GM21367 (cell line): ENCODE measurements at regions not wholly inside any gene's neighbourhood (a gene's known extent, or its start where the extent isn't known, plus 50 kb on each side); places are given as distances from the start of the nearest gene placed in this dataset.

Experiments
- ATAC-seq: cut with Tn5 transposase; IDR thresholded peaks from one replicate; pipeline ENCODE4 v1.9.1; 2021; ENCODE audit not compliant: unreplicated experiment

DNA sequence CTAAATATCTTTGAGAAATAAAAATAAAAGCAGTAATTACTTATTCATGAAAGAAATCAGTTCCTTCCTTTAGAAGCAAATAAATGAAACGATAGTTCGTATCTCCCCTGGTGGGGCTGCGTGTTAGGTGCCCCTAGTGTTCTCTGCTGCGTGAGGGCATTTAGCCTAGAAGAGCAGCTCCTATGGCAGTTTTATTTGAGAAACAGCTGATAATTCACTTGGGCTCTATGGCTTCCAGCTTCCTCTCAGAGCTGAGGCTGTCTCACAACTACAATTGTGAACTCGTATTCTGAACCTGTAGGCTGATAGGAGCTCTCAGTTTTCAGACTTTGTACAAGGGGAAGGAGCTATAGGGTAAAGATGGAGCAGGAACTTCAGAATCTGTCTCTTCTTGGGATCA, 540.0 kb upstream of the MAP3K7 start:
- ATAC-seq = no peak

- no peak for ATAC-seq
Observed at GRCh38 chr6:91117550-91117949, 530.7 kb upstream of the MAP3K7 start.

- ATAC-seq = no peak
Observed at GRCh38 chr6:91114123-91114708, 527.3 kb upstream of the MAP3K7 start.

- ATAC-seq = no peak
Observed at GRCh38 chr6:91106083-91106482, 519.2 kb upstream of the MAP3K7 start.

GRCh38 chr6:91105532-91105931, 518.7 kb upstream of the MAP3K7 start:
- no peak for ATAC-seq

DNA sequence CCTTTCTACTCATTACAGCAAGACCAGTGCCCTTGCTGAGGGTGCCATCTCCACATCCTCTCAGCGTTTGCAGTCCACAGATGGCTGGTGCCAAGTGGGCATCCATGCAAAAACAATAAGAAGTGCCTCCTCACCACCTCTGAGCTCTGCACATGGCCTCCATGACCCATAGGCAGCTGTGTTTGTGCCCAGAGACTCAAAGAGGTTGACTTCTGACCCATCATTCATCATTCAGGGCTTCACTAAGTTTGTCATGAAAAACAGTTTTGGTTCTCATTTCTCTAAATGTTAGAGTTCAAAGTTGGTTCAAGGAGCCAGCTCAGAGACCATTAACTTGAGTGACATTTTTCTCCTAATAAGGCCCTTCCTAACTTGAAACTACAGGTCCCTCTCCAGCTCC, 512.6 kb upstream of the MAP3K7 start:
- no peak for ATAC-seq

- ATAC-seq = no peak
Observed at GRCh38 chr6:91098006-91098405, 511.1 kb upstream of the MAP3K7 start.

GRCh38 chr6:91097364-91097763, 510.5 kb upstream of the MAP3K7 start:
- ATAC-seq = no peak

GRCh38 chr6:91094806-91095475, 508.1 kb upstream of the MAP3K7 start:
- no peak for ATAC-seq

- no peak for ATAC-seq
Observed at GRCh38 chr6:91094341-91094740, 507.5 kb upstream of the MAP3K7 start.

- no peak for ATAC-seq
Observed at GRCh38 chr6:91088976-91089375, 502.1 kb upstream of the MAP3K7 start.

GRCh38 chr6:91088515-91088914, 501.6 kb upstream of the MAP3K7 start:
- no peak for ATAC-seq

- no peak for ATAC-seq
Observed at GRCh38 chr6:91087908-91088307, 501.0 kb upstream of the MAP3K7 start.

DNA sequence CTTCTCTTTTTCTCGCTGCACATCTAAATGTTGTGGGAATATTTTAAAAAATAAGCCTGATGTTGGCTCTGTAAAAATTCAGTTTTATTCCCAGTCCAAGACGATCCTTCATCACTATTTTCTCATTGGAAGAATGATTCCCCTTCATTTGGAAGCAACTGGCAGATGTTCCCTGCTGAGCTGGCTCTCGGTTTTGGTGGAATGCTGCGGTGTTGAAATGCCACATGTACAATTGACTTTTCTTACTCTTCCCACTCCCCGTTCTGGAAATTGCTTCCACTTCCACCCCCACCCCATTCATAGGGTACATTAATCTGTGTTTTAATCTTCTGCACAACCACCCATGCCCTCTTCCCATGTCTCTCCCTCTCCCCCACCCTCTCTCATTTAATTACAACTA, 496.3 kb upstream of the MAP3K7 start:
- ATAC-seq = no peak

GRCh38 chr6:91082311-91082832, 495.5 kb upstream of the MAP3K7 start:
- no peak for ATAC-seq

- peak; percentile 68 for ATAC-seq
Observed at GRCh38 chr6:91081452-91082067, 494.7 kb upstream of the MAP3K7 start.

DNA sequence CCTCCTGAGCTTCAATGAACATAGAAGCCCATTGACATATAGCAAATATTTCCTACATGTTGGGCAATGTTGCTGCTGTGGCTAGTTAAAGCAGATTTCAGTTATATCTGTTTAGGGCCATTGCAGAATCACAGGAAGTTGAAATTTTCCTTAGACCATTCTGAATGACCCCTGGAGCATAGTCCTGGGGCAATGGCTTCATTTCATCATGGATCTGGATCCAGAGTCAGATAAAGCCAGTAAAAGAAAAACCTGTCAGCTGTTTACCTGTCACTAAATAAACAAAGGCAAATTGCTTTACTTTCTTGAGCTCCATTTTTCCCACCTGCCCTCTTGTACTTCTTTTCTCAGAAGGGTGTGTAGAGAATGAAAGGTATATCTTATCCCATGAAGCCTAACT, 494.0 kb upstream of the MAP3K7 start:
- ATAC-seq = no peak

DNA sequence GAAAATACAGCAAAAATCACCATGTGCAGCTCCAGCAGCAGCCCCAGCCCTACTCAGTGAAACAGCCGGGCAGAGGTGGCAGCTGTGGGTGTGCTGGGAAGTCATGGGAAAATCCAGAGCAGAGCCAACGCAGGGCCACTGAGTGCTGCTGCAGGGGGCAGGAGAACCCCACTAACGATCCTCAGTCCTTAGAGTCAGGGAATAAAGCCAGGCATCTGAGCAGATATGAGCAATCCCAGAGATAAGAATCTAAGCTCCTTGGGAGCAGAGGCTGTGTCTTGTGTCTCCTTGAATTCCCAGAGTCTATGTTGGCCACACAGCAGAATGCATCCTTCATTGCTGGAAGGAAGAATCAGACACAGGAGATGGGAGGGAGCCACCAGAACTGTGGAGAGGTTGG, 493.1 kb upstream of the MAP3K7 start:
- no peak for ATAC-seq

DNA sequence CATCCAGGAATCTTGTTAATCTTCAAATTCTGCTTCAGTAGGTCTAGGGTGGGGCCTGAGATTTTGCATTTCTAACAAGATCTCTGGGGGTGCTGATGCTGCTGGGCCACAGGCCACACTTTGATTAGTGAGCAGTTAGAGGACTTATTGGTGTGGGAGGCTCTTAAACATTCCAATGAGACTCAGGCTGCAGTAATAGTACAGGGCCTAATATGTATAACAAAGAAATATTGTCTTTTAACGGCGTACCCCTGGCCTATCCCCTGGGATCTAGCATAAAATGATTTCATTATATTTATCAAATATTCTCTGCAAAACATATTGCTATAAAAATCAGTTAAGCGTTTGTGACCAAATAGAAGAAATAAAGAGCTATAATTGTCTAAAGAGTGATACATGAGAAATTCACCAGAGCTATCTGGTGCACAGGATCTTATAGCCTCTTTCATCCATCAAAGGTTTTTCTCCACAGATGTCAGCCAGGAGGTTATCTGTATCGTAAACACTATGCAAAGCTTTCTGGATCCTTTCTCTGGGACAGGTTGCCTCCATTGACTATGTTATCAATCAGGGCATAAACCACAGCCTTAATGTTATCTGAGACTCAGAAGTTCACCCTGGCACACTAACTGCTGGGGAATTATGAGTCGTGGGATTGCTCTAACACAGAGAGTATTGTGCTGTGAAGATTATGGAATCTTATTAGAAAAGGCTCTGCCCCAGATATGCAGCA, 488.5 kb upstream of the MAP3K7 start:
- ATAC-seq = no peak

GRCh38 chr6:91063362-91063761, 476.5 kb upstream of the MAP3K7 start:
- no peak for ATAC-seq

DNA sequence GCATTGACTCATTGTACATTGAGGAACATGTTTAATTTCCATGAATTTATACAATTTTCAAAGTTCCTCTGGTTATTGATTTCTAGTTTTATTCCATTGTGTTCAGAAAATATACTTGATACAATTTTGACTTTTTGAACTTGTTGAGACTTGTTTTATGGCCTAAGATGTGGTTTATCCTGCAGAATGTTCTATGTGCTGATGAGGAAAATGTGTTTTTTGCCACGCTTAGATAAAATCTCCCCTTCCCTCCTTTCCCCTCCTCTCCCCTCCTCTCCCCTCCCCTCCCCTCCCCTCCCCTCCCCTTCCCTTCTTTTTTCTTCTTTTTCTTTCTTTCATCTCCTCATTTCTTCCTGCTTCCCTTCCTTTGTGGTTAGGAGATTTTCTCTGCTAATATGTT, 470.8 kb upstream of the MAP3K7 start:
- ATAC-seq = no peak

DNA sequence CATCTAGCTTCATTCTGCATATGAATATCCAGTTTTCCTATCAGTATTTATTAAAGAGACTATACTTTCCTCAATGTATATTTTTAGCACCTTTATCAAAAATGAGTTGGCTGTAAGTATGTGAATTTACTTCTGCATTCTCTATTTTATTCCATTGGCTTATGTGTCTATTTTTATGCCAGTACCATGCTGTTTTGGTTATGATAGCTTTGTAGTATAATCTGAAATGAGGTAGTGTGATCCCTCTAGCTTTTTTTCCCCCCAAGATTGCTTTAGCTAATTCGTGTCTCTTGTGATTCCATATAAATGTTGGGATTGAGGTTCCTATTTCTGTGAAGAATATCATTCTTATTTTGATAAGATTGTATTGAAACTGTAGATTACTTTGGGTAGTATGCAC, 469.1 kb upstream of the MAP3K7 start:
- ATAC-seq = no peak
